Loucy (cell line): ENCODE measurements at regions not wholly inside any gene's neighbourhood (a gene's known extent, or its start where the extent isn't known, plus 50 kb on each side); places are given as distances from the start of the nearest gene placed in this dataset.
"Not testable (repeated sequence)": the region's sequence is repeated elsewhere in the genome, so short reads cannot be mapped to it uniquely, and the experiment has no call there.

ENCODE experiments used
- EZH2phosphoT487 ChIP-seq: fragments of 200-600 bp; IDR thresholded peaks from 2 replicates; pipeline ENCODE4 v1.6.1; 2018; ENCODE audit warnings: antibody characterized with exemption, mild to moderate bottlenecking, moderate library complexity, borderline replicate concordance
- TF ChIP-seq, protein P1 (sequence below): fragments of 200-600 bp; sonication (generic); conservative IDR thresholded peaks from 2 replicates; pipeline ENCODE4 v1.5.1; 2014; ENCODE audit warnings: mild to moderate bottlenecking, antibody characterized with exemption, low read length

GRCh38 chr1:172799804-172800203 is 140.9 kb downstream of the FASLG start:
- TF ChIP-seq, protein P1, sequence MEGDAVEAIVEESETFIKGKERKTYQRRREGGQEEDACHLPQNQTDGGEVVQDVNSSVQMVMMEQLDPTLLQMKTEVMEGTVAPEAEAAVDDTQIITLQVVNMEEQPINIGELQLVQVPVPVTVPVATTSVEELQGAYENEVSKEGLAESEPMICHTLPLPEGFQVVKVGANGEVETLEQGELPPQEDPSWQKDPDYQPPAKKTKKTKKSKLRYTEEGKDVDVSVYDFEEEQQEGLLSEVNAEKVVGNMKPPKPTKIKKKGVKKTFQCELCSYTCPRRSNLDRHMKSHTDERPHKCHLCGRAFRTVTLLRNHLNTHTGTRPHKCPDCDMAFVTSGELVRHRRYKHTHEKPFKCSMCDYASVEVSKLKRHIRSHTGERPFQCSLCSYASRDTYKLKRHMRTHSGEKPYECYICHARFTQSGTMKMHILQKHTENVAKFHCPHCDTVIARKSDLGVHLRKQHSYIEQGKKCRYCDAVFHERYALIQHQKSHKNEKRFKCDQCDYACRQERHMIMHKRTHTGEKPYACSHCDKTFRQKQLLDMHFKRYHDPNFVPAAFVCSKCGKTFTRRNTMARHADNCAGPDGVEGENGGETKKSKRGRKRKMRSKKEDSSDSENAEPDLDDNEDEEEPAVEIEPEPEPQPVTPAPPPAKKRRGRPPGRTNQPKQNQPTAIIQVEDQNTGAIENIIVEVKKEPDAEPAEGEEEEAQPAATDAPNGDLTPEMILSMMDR, result not testable (repeated sequence)
- not testable (repeated sequence) for TF ChIP-seq EZH2phosphoT487
